Central memory CD4-positive, alpha-beta T cell (primary cell): ENCODE measurements at regions not wholly inside any gene's neighbourhood (a gene's known extent, or its start where the extent isn't known, plus 50 kb on each side); places are given as distances from the start of the nearest gene placed in this dataset.

Experiments
- DNase-seq: peaks from one replicate; pipeline ENCODE4 v3.0.0; 2022

GRCh38 chr5:5983261-5983980, 394.9 kb downstream of the MED10 start:
- no peak for DNase-seq

- DNase-seq = no peak
These were observed 396.8 kb downstream of the MED10 start for GRCh38 chr5:5981562-5981961.

- no peak for DNase-seq
These were observed 397.8 kb downstream of the MED10 start for GRCh38 chr5:5980538-5980895.

GRCh38 chr5:5979761-5980537, 398.4 kb downstream of the MED10 start:
- no peak for DNase-seq

GRCh38 chr5:5979377-5979760, 399.0 kb downstream of the MED10 start:
- no peak for DNase-seq

GRCh38 chr5:5978501-5979376, 399.6 kb downstream of the MED10 start:
- DNase-seq = no peak

- no peak for DNase-seq
These were observed 407.1 kb downstream of the MED10 start for GRCh38 chr5:5971203-5971602.

- no peak for DNase-seq
These were observed 408.3 kb downstream of the MED10 start for GRCh38 chr5:5969942-5970483.

GRCh38 chr5:5968981-5969380, 409.4 kb downstream of the MED10 start:
- no peak for DNase-seq

GRCh38 chr5:5967944-5968343, 410.4 kb downstream of the MED10 start:
- no peak for DNase-seq

GRCh38 chr5:5967373-5967772, 411.0 kb downstream of the MED10 start:
- DNase-seq = no peak

- no peak for DNase-seq
These were observed 413.2 kb downstream of the MED10 start for GRCh38 chr5:5965132-5965531.

- no peak for DNase-seq
These were observed 414.0 kb downstream of the MED10 start for GRCh38 chr5:5964347-5964746.

GRCh38 chr5:5957737-5958136, 420.6 kb downstream of the MED10 start:
- DNase-seq = no peak

GRCh38 chr5:5954275-5954598, 424.1 kb downstream of the MED10 start:
- no peak for DNase-seq

- DNase-seq = no peak
These were observed 424.6 kb downstream of the MED10 start for GRCh38 chr5:5953584-5954274.

GRCh38 chr5:5951953-5952352, 426.4 kb downstream of the MED10 start:
- no peak for DNase-seq

GRCh38 chr5:5950658-5951057, 427.7 kb downstream of the MED10 start:
- DNase-seq = no peak

- no peak for DNase-seq
These were observed 436.9 kb downstream of the MED10 start for GRCh38 chr5:5941486-5941885.

GRCh38 chr5:5939759-5940370, 438.5 kb downstream of the MED10 start:
- no peak for DNase-seq

- DNase-seq = no peak
These were observed 444.7 kb downstream of the MED10 start for GRCh38 chr5:5933651-5934050.

GRCh38 chr5:5932824-5933223, 445.5 kb downstream of the MED10 start:
- no peak for DNase-seq
